Keratinocyte (primary cell): ENCODE measurements at regions not wholly inside any gene's neighbourhood (a gene's known extent, or its start where the extent isn't known, plus 50 kb on each side); places are given as distances from the start of the nearest gene placed in this dataset.
"Not testable (repeated sequence)": the region's sequence is repeated elsewhere in the genome, so short reads cannot be mapped to it uniquely, and the experiment has no call there.

Experiments used
- DNase-seq: peaks from one replicate; pipeline ENCODE4 v3.0.0-alpha.2; 2011; ENCODE audit warnings: low read depth, missing footprints, low spot score
- FAIRE-seq: peaks from 2 replicates; lab custom pipeline; 2011; peaks lifted over from hg19 to GRCh38; lab: Jason Lieb, UNC
- H2AFZ ChIP-seq: 2 replicates; pipeline ENCODE4 v1.6.0; 2012; ENCODE audit warnings: low read length, control low read depth, inconsistent platforms; ENCODE audit not compliant: control insufficient read depth
- H3K27ac ChIP-seq: 2 replicates; pipeline ENCODE4 v1.5.1; 2011; ENCODE audit warnings: low read length; ENCODE audit not compliant: control insufficient read depth, insufficient read depth
- H3K27me3 ChIP-seq: 3 replicates; pipeline ENCODE4 v1.6.0; 2011; ENCODE audit warnings: low read length; ENCODE audit not compliant: control insufficient read depth, insufficient read depth; ENCODE audit errors: extremely low read depth
- H3K36me3 ChIP-seq, 2 experiments: 2 replicates in 1 of 2; 3 replicates in 1 of 2; pipeline ENCODE4 v1.5.1; 2011; ENCODE audit warnings: low read length in 2 of 2, mild to moderate bottlenecking in 1 of 2; ENCODE audit not compliant: control insufficient read depth in 2 of 2, insufficient read depth in 2 of 2; ENCODE audit errors: extremely low read depth in 1 of 2
- H3K4me1 ChIP-seq: 3 replicates; pipeline ENCODE4 v1.5.1; 2011; ENCODE audit warnings: low read length; ENCODE audit not compliant: control insufficient read depth, insufficient read depth; ENCODE audit errors: extremely low read depth
- H3K4me2 ChIP-seq: 3 replicates; pipeline ENCODE4 v1.6.0; 2011; ENCODE audit warnings: low read depth, low read length; ENCODE audit not compliant: control insufficient read depth, insufficient read depth; ENCODE audit errors: extremely low read depth
- H3K4me3 ChIP-seq, 3 experiments: fragments of 200-600 bp in 1 of 3; sonication (generic) in 1 of 3; 2 replicates in 2 of 3; 3 replicates in 1 of 3; pipeline ENCODE4 v1.5.1; 2011 to 2016; ENCODE audit warnings: low read length in 3 of 3, mild to moderate bottlenecking in 3 of 3, control low read depth in 2 of 3, inconsistent platforms in 1 of 3, low read depth in 1 of 3, mixed read lengths in 1 of 3, mixed run types in 1 of 3, moderate library complexity in 1 of 3; ENCODE audit not compliant: control insufficient read depth in 2 of 3, insufficient read depth in 2 of 3; ENCODE audit errors: extremely low read depth in 1 of 3
- H3K79me2 ChIP-seq: 2 replicates; pipeline ENCODE4 v1.6.0; 2012; ENCODE audit warnings: low read length; ENCODE audit not compliant: control insufficient read depth, insufficient read depth
- H3K9ac ChIP-seq: 3 replicates; pipeline ENCODE4 v1.6.0; 2011; ENCODE audit warnings: low read length; ENCODE audit not compliant: control insufficient read depth, insufficient read depth; ENCODE audit errors: extremely low read depth
- H3K9me1 ChIP-seq: 3 replicates; pipeline ENCODE4 v1.6.0; 2011; ENCODE audit warnings: low read length; ENCODE audit not compliant: control insufficient read depth, insufficient read depth; ENCODE audit errors: extremely low read depth
- H3K9me3 ChIP-seq: 2 replicates; pipeline ENCODE4 v1.5.1; 2012; ENCODE audit warnings: low read depth, low read length; ENCODE audit not compliant: control insufficient read depth
- H4K20me1 ChIP-seq: 3 replicates; pipeline ENCODE4 v1.6.0; 2011; ENCODE audit warnings: low read length; ENCODE audit not compliant: control insufficient read depth, insufficient read depth; ENCODE audit errors: extremely low read depth
- CTCF ChIP-seq, 3 experiments: IDR thresholded peaks in 1 of 3; conservative IDR thresholded peaks in 1 of 3; optimal IDR thresholded peaks in 1 of 3; 2 replicates in 2 of 3; 3 replicates in 1 of 3; pipeline versions ENCODE3 to v1.5.1; 2011; ENCODE audit warnings: low read length in 3 of 3, mild to moderate bottlenecking in 3 of 3, moderate library complexity in 2 of 3, control low read depth in 1 of 3, inconsistent platforms in 1 of 3; ENCODE audit not compliant: insufficient read depth in 2 of 3; ENCODE audit errors: extremely low read depth in 1 of 3
- EZH2 ChIP-seq: IDR thresholded peaks from one replicate; pipeline ENCODE4 v1.6.1; 2012; ENCODE audit warnings: inconsistent platforms, mild to moderate bottlenecking, low read length, moderate library complexity
- dilution Hi-C: fragments of 300-500 bp; cut with MboI; formaldehyde crosslinking; loops from one replicate; pipeline ENCODE4 v1.7.0; 2020; ENCODE audit warnings: low sequenced_read_pairs; ENCODE audit not compliant: extremely low pct_ligation_motif_present

DNA sequence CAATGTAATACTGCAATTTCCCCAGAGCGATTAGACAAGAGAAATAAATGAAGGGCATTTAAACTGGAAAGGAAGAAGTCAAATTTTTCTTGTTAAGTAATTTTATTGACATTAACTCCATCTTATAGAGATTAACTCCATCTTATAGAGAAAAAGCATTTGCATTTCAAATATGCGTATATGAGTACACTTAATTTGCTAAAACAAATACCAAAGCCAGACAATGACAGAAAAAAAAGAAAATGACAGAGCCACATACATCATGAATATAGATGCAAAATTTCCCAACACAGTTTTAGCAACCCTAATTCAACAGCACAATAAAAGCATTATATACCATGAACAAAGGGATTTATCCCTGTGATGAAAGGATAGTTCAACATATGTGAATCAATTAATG, 1293.1 kb upstream of the EYS start:
- Histone ChIP-seq H3K27ac (no peak overlapping the region), H3K4me3 (no peak overlapping the region), H3K9me3 (no peaks in the 10 kb centered on the region), H3K36me3 (no peaks in the 10 kb centered on the region), H2AFZ (no peak overlapping the region), H3K4me1 (no peaks in the 10 kb centered on the region), H3K4me2 (no peak overlapping the region), H3K79me2 (no peaks in the 10 kb centered on the region), H3K9me1 (no peaks in the 10 kb centered on the region), H3K9ac (no peak overlapping the region), H3K27me3 (no peaks in the 10 kb centered on the region), H4K20me1 (no peaks in the 10 kb centered on the region)
- no peak for DNase-seq
- no peak for TF ChIP-seq CTCF (optimal IDR thresholded peaks at IDR 0.05 in 1 of 3, IDR thresholded peaks at IDR 0.05 in 1 of 3, conservative IDR thresholded peaks at IDR 0.05 in 1 of 3; ENCODE audit: extremely low read depth in 1 of 3, insufficient read depth in 2 of 3, low read length in 3 of 3)
- no peak for TF ChIP-seq EZH2
- no peak for FAIRE-seq
- dilution Hi-C loops: no loop called here

DNA sequence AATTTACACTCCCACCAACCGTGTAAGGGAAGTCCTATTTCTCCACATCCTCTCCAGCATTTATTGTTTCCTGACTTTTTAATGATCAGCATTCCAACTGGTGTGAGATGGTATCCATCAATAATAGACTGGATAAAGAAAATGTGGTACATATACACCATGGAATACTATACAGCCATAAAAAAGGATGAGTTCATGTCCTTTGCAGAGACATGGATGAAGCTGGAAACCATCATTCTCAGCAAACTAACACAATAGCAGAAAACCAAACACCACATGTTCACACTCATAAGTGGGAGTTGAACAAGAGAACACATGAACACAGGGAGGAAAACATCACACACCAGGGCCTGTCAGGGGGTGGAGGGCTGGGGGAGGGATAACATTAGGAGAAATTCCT, 1290.6 kb upstream of the EYS start:
- H3K4me1 ChIP-seq, H4K20me1 ChIP-seq, FAIRE-seq, H3K9ac ChIP-seq, H3K79me2 ChIP-seq, H3K4me2 ChIP-seq, H3K9me1 ChIP-seq, H3K9me3 ChIP-seq, H3K27me3 ChIP-seq, DNase-seq, H2AFZ ChIP-seq, H3K4me3 ChIP-seq, dilution Hi-C loops, H3K27ac ChIP-seq, H3K36me3 ChIP-seq: not testable (repeated sequence)

DNA sequence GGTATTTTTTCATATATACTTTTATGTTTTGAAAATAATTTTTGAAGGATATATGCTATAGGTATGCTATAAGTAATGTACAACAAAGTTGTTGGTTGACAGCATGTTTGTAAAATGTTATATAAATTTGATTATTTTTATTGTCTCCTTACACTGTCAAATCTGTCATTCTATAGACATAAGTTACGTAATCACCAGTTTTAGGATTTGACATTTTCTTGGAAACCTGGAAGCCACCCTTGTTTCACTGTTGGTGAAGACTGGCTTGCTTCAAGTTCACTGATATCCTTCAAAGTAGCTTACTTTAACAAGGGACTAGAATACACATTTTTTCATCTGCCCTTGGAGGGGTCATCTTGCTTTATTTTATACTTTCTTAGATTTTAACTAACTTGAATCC, 1288.6 kb upstream of the EYS start:
- Histone ChIP-seq H3K9me1 (no peaks in the 10 kb centered on the region), H4K20me1 (no peaks in the 10 kb centered on the region), H3K36me3 (no peaks in the 10 kb centered on the region), H3K4me3 (no peak overlapping the region), H2AFZ (no peak overlapping the region), H3K4me2 (no peak overlapping the region), H3K27ac (no peak overlapping the region), H3K9ac (no peak overlapping the region), H3K4me1 (no peaks in the 10 kb centered on the region), H3K27me3 (no peaks in the 10 kb centered on the region), H3K79me2 (no peaks in the 10 kb centered on the region), H3K9me3 (no peaks in the 10 kb centered on the region)
- TF ChIP-seq CTCF (optimal IDR thresholded peaks at IDR 0.05 in 1 of 3, IDR thresholded peaks at IDR 0.05 in 1 of 3, conservative IDR thresholded peaks at IDR 0.05 in 1 of 3; ENCODE audit: extremely low read depth in 1 of 3, insufficient read depth in 2 of 3, low read length in 3 of 3): no peak
- no peak for TF ChIP-seq EZH2
- dilution Hi-C loops: no loop called here
- DNase-seq: no peak
- no peak for FAIRE-seq

DNA sequence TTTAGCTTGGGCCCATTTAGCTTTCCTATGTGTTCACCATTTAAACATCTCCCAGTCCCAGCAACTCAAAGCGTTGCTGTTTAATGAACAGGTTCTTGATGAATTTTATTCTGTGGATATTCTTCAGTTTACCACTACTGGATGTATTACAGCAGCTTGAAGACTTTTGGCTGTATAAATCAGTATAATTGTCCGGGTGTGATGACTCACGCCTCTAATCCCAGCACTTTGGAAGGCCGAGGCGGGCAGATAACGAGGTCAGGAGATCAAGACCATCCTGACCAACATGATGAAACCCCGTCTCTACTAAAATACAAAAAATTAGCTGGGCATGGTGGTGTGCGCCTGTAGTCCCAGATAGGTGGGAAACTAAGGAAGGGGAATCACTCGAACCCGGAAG, 1286.7 kb upstream of the EYS start:
- H3K27me3 ChIP-seq, H3K36me3 ChIP-seq, H2AFZ ChIP-seq, DNase-seq, FAIRE-seq, H3K79me2 ChIP-seq, H3K9me1 ChIP-seq, H4K20me1 ChIP-seq, H3K9ac ChIP-seq, H3K27ac ChIP-seq, H3K4me1 ChIP-seq, H3K4me3 ChIP-seq, H3K9me3 ChIP-seq, dilution Hi-C loops, H3K4me2 ChIP-seq: not testable (repeated sequence)
